Right hindlimb (tissue), 1 donor: ENCODE measurements at regions not wholly inside any gene's neighbourhood (a gene's known extent, or its start where the extent isn't known, plus 50 kb on each side); places are given as distances from the start of the nearest gene placed in this dataset.
"Not testable (repeated sequence)": the region's sequence is repeated elsewhere in the genome, so short reads cannot be mapped to it uniquely, and the experiment has no call there.

ENCODE experiments used
- DNase-seq: peaks from one replicate; pipeline ENCODE4 v3.0.0-alpha.2; 2018

GRCh38 chr17:65360961-65361552, 200.4 kb downstream of the AXIN2 start:
- no peak for DNase-seq

- no peak for DNase-seq
These were observed 202.4 kb downstream of the AXIN2 start for GRCh38 chr17:65359016-65359415.

GRCh38 chr17:65356536-65356935, 204.9 kb downstream of the AXIN2 start:
- no peak for DNase-seq

GRCh38 chr17:65355246-65355645, 206.2 kb downstream of the AXIN2 start:
- no peak for DNase-seq

GRCh38 chr17:65349916-65350315, 211.5 kb downstream of the AXIN2 start:
- no peak for DNase-seq

- DNase-seq = no peak
These were observed 209.0 kb downstream of the RGS9 start for GRCh38 chr17:65346166-65346565.

- no peak for DNase-seq
These were observed 208.3 kb downstream of the RGS9 start for GRCh38 chr17:65345261-65346005.

GRCh38 chr17:65340401-65340800, 203.2 kb downstream of the RGS9 start:
- no peak for DNase-seq

- DNase-seq = no peak
These were observed 197.2 kb downstream of the RGS9 start for GRCh38 chr17:65334406-65334805.

- DNase-seq = no peak
These were observed 195.6 kb downstream of the RGS9 start for GRCh38 chr17:65332779-65333178.

- DNase-seq = no peak
These were observed 195.2 kb downstream of the RGS9 start for GRCh38 chr17:65332375-65332774.

GRCh38 chr17:65328567-65328966, 191.4 kb downstream of the RGS9 start:
- no peak for DNase-seq

GRCh38 chr17:65324611-65325342, 187.6 kb downstream of the RGS9 start:
- DNase-seq = peak; percentile 50

GRCh38 chr17:65323049-65323448, 185.9 kb downstream of the RGS9 start:
- DNase-seq = no peak

GRCh38 chr17:65320820-65321219, 183.7 kb downstream of the RGS9 start:
- DNase-seq = no peak

GRCh38 chr17:65314212-65314611, 177.0 kb downstream of the RGS9 start:
- DNase-seq = no peak

- no peak for DNase-seq
These were observed 175.7 kb downstream of the RGS9 start for GRCh38 chr17:65312718-65313377.

GRCh38 chr17:65311261-65311660, 174.1 kb downstream of the RGS9 start:
- no peak for DNase-seq

GRCh38 chr17:65307961-65308316, 170.8 kb downstream of the RGS9 start:
- no peak for DNase-seq

- no peak for DNase-seq
These were observed 170.2 kb downstream of the RGS9 start for GRCh38 chr17:65307081-65307960.

- DNase-seq = no peak
These were observed 168.6 kb downstream of the RGS9 start for GRCh38 chr17:65305778-65306177.

GRCh38 chr17:65305116-65305515, 167.9 kb downstream of the RGS9 start:
- DNase-seq = no peak

GRCh38 chr17:65301882-65302281, 164.7 kb downstream of the RGS9 start:
- not testable (repeated sequence) for DNase-seq
